H1 (cell line): ENCODE measurements at regions not wholly inside any gene's neighbourhood (a gene's known extent, or its start where the extent isn't known, plus 50 kb on each side); places are given as distances from the start of the nearest gene placed in this dataset.
A peak's percentile ranks its signal among the peaks of the same experiment; 100 is the strongest.

Experiments used
- CTCF ChIA-PET: fragments of 300-600 bp; sonication (Branson Sonifier 250); formaldehyde crosslinking; loops from one replicate; lab custom pipeline; 2021; ENCODE audit not compliant: partially characterized antibody; lab: Charles Lee
- POLR2A ChIA-PET: fragments of 300-600 bp; sonication (Branson Sonifier 250); formaldehyde crosslinking; loops from one replicate; lab custom pipeline; 2021; ENCODE audit warnings: inconsistent platforms; ENCODE audit not compliant: partially characterized antibody; lab: Charles Lee
- DNase-seq, 2 experiments: peaks; one replicate each; pipeline versions ENCODE4 v3.0.0 to v3.0.0-alpha.2; 2010 to 2022; ENCODE audit warnings: low spot score in 2 of 2, low read depth in 1 of 2, mixed read lengths in 1 of 2
- FAIRE-seq: peaks from 2 replicates; lab custom pipeline; 2011; peaks lifted over from hg19 to GRCh38; lab: Jason Lieb, UNC
- H2AFZ ChIP-seq: 2 replicates; pipeline ENCODE4 v1.8.1; 2012; ENCODE audit warnings: low read length, inconsistent platforms
- H2AK5ac ChIP-seq: 2 replicates; pipeline ENCODE4 v1.6.1; 2013; ENCODE audit warnings: low read depth, low read length
- H2BK120ac ChIP-seq: replicated peaks from 2 replicates; pipeline ENCODE3; 2013; ENCODE audit warnings: low read depth, low read length, inconsistent platforms
- H2BK12ac ChIP-seq: 2 replicates; pipeline ENCODE4 v1.6.1; 2013; ENCODE audit warnings: low read depth, low read length
- H2BK15ac ChIP-seq: 2 replicates; pipeline ENCODE4 v1.6.1; 2013; ENCODE audit warnings: low read length
- H2BK20ac ChIP-seq: 2 replicates; pipeline ENCODE4 v1.6.1; 2013; ENCODE audit warnings: low read length
- H2BK5ac ChIP-seq: 2 replicates; pipeline ENCODE4 v1.6.1; 2013; ENCODE audit warnings: low read depth, low read length
- H3K14ac ChIP-seq: 2 replicates; pipeline ENCODE4 v1.6.1; 2013; ENCODE audit warnings: inconsistent platforms; ENCODE audit not compliant: insufficient read length
- H3K18ac ChIP-seq: 2 replicates; pipeline ENCODE4 v1.6.1; 2013; ENCODE audit warnings: low read length; ENCODE audit errors: extremely low read depth
- H3K23ac ChIP-seq: 2 replicates; pipeline ENCODE4 v1.6.1; 2013; ENCODE audit warnings: inconsistent platforms; ENCODE audit not compliant: insufficient read length
- H3K23me2 ChIP-seq: 2 replicates; pipeline ENCODE4 v1.6.1; 2013; ENCODE audit warnings: low read depth, low read length
- H3K27ac ChIP-seq: 2 replicates; pipeline ENCODE4 v1.6.1; 2011; ENCODE audit warnings: low read depth, low read length, inconsistent platforms
- H3K27me3 ChIP-seq, 4 experiments: replicated peaks in 1 of 4; 1 replicate in 1 of 4; 2 replicates in 3 of 4; pipeline versions ENCODE4 v1.6.1 to v1.8.1; 2011 to 2013; ENCODE audit warnings: low read length in 3 of 4, mild to moderate bottlenecking in 3 of 4, inconsistent platforms in 2 of 4, mixed read lengths in 2 of 4, moderate library complexity in 1 of 4; ENCODE audit not compliant: control insufficient read depth in 3 of 4, insufficient read depth in 3 of 4; ENCODE audit errors: extremely low read depth in 1 of 4
- H3K36me3 ChIP-seq, 4 experiments: 2 replicates each; pipeline versions ENCODE4 v1.6.1 to v1.8.1; 2011 to 2013; ENCODE audit warnings: mild to moderate bottlenecking in 4 of 4, low read length in 3 of 4, moderate library complexity in 2 of 4, control low read depth in 1 of 4, inconsistent platforms in 1 of 4; ENCODE audit not compliant: insufficient read depth in 4 of 4, control insufficient read depth in 2 of 4
- H3K4ac ChIP-seq: replicated peaks from 2 replicates; pipeline ENCODE3; 2013; ENCODE audit warnings: low read length, low read depth, mixed read lengths, inconsistent platforms; ENCODE audit not compliant: insufficient read length
- H3K4me1 ChIP-seq, 4 experiments: replicated peaks in 1 of 4; 1 replicate in 1 of 4; 2 replicates in 3 of 4; pipeline versions ENCODE4 v1.6.1 to v1.8.1; 2011 to 2013; ENCODE audit warnings: low read length in 3 of 4, inconsistent platforms in 2 of 4, mixed read lengths in 1 of 4; ENCODE audit not compliant: insufficient read depth in 4 of 4, control insufficient read depth in 3 of 4
- H3K4me2 ChIP-seq, 2 experiments: 2 replicates each; pipeline versions ENCODE4 v1.6.1 to v1.8.1; 2011 to 2013; ENCODE audit warnings: low read depth in 2 of 2, low read length in 2 of 2, control low read depth in 1 of 2, inconsistent platforms in 1 of 2, mild to moderate bottlenecking in 1 of 2; ENCODE audit not compliant: insufficient read depth in 1 of 2
- H3K4me3 ChIP-seq, 4 experiments: fragments of 200-600, 300-600 bp in 1 of 4; sonication (generic), shearing (Covaris generic), sonication (Bioruptor Twin) in 1 of 4; 2 replicates each; pipeline versions ENCODE4 v1.5.1 to v1.8.1; 2011 to 2016; ENCODE audit warnings: low read length in 4 of 4, low read depth in 3 of 4, control low read depth in 2 of 4, inconsistent platforms in 2 of 4, mild to moderate bottlenecking in 2 of 4, mixed read lengths in 1 of 4, moderate library complexity in 1 of 4; ENCODE audit not compliant: insufficient read depth in 2 of 4; ENCODE audit errors: extremely low read depth in 1 of 4
- H3K56ac ChIP-seq: replicated peaks from 2 replicates; pipeline ENCODE3; 2013; ENCODE audit warnings: low read depth, mild to moderate bottlenecking, mixed read lengths, low read length, inconsistent platforms; ENCODE audit not compliant: insufficient read length
- H3K79me1 ChIP-seq: 2 replicates; pipeline ENCODE4 v1.6.1; 2013; ENCODE audit warnings: low read depth, low read length, control low read depth
- H3K79me2 ChIP-seq, 2 experiments: 2 replicates each; pipeline versions ENCODE4 v1.6.1 to v1.8.1; 2012 to 2013; ENCODE audit warnings: low read length in 2 of 2, mild to moderate bottlenecking in 2 of 2, inconsistent platforms in 1 of 2; ENCODE audit not compliant: insufficient read depth in 2 of 2, control insufficient read depth in 1 of 2
- H3K9ac ChIP-seq, 4 experiments: replicated peaks in 1 of 4; 1 replicate in 1 of 4; 2 replicates in 3 of 4; pipeline versions ENCODE4 v1.6.1 to v1.8.1; 2011 to 2013; ENCODE audit warnings: low read depth in 3 of 4, low read length in 3 of 4, control low read depth in 2 of 4, mild to moderate bottlenecking in 2 of 4, moderate library complexity in 2 of 4, inconsistent platforms in 1 of 4; ENCODE audit errors: extremely low read depth in 1 of 4
- H3K9me3 ChIP-seq, 2 experiments: 2 replicates each; pipeline versions ENCODE4 v1.6.1 to v1.8.1; 2012 to 2013; ENCODE audit warnings: mild to moderate bottlenecking in 2 of 2, moderate library complexity in 2 of 2, control low read depth in 1 of 2, inconsistent platforms in 1 of 2, low read depth in 1 of 2, low read length in 1 of 2, mixed read lengths in 1 of 2; ENCODE audit not compliant: insufficient read depth in 2 of 2
- H4K20me1 ChIP-seq, 2 experiments: replicated peaks in 1 of 2; 2 replicates each; pipeline versions ENCODE3 to v1.8.1; 2011 to 2013; ENCODE audit warnings: inconsistent platforms in 2 of 2, low read length in 2 of 2, mild to moderate bottlenecking in 1 of 2; ENCODE audit not compliant: insufficient read depth in 2 of 2, control insufficient read depth in 1 of 2
- H4K5ac ChIP-seq: 2 replicates; pipeline ENCODE4 v1.6.1; 2013; ENCODE audit warnings: low read length, low read depth, mixed read lengths, inconsistent platforms; ENCODE audit not compliant: insufficient read length
- H4K8ac ChIP-seq: 2 replicates; pipeline ENCODE4 v1.8.0; 2013; ENCODE audit warnings: mild to moderate bottlenecking, moderate library complexity, low read length, inconsistent platforms; ENCODE audit not compliant: insufficient read depth; ENCODE audit errors: extremely low read depth
- H4K91ac ChIP-seq: replicated peaks from 2 replicates; pipeline ENCODE3; 2013; ENCODE audit warnings: low read length, mixed read lengths, inconsistent platforms; ENCODE audit not compliant: insufficient read length
- ATF2 ChIP-seq: IDR thresholded peaks from 2 replicates; pipeline ENCODE4 v1.6.1; 2012; ENCODE audit warnings: low read length, inconsistent platforms
- BCL11A ChIP-seq, 2 experiments: IDR thresholded peaks; one replicate each; pipeline ENCODE4 v1.6.1; 2011; ENCODE audit warnings: low read depth in 2 of 2, low read length in 2 of 2, mild to moderate bottlenecking in 2 of 2
- CBX5 ChIP-seq: fragments of 300-800, 300-1000 bp; sonication (generic); IDR thresholded peaks from 2 replicates; pipeline ENCODE4 v1.7.1; 2016; ENCODE audit warnings: antibody characterized with exemption, low read length, low read depth
- CEBPB ChIP-seq: IDR thresholded peaks from 2 replicates; pipeline ENCODE4 v1.6.1; 2012; ENCODE audit warnings: low read depth, low read length
- CTCF ChIP-seq, 3 experiments: IDR thresholded peaks; 1 replicate in 2 of 3; 2 replicates in 1 of 3; pipeline versions ENCODE4 v1.5.1 to v1.6.1; 2011; ENCODE audit warnings: low read length in 3 of 3, mild to moderate bottlenecking in 3 of 3, inconsistent platforms in 2 of 3, low read depth in 1 of 3, moderate library complexity in 1 of 3; ENCODE audit not compliant: insufficient read depth in 1 of 3; ENCODE audit errors: control extremely low read depth in 1 of 3
- GTF2F1 ChIP-seq: IDR thresholded peaks from 2 replicates; pipeline ENCODE4 v1.6.1; 2012; ENCODE audit warnings: low read depth, low read length, improper control_type of control experiment, borderline replicate concordance
- HDAC2 ChIP-seq, 2 experiments: fragments of 300-600 bp in 1 of 2; sonication (generic) in 1 of 2; IDR thresholded peaks; 2 replicates each; pipeline ENCODE4 v1.6.1; 2011 to 2012; ENCODE audit warnings: low read depth in 2 of 2, low read length in 2 of 2, mild to moderate bottlenecking in 2 of 2, moderate library complexity in 2 of 2, borderline replicate concordance in 1 of 2, inconsistent platforms in 1 of 2
- KDM1A ChIP-seq: fragments of 200-600, 300-600 bp; sonication (generic); IDR thresholded peaks from 2 replicates; pipeline ENCODE4 v1.7.1; 2016; ENCODE audit warnings: mild to moderate bottlenecking, low read length, borderline replicate concordance
- RBBP5 ChIP-seq: IDR thresholded peaks from 2 replicates; pipeline ENCODE4 v1.7.1; 2012; ENCODE audit warnings: low read depth, mild to moderate bottlenecking, inconsistent platforms, low read length, moderate library complexity, borderline replicate concordance
- SRF ChIP-seq: IDR thresholded peaks from 2 replicates; pipeline ENCODE4 v1.6.1; 2011; ENCODE audit warnings: mild to moderate bottlenecking, low read depth, low read length, moderate library complexity
- WGBS, 2 experiments: shearing (Covaris generic) in 1 of 2; methylation state at CpG; one replicate each; pipeline versions ENCODE4 v1.1.6 to v1.1.7; 2013 to 2015; ENCODE audit warnings: low lambda C conversion rate in 2 of 2, mixed read lengths in 2 of 2, inconsistent platforms in 1 of 2, low coverage in 1 of 2, missing lambda C conversion rate in 1 of 2; ENCODE audit not compliant: insufficient replicate concordance in 2 of 2, insufficient coverage in 1 of 2, insufficient read length in 1 of 2; ENCODE audit errors: extremely low coverage in 1 of 2, missing lambda C conversion rate in 1 of 2; 5-methylcytosine and 5-hydroxymethylcytosine counted together

DNA sequence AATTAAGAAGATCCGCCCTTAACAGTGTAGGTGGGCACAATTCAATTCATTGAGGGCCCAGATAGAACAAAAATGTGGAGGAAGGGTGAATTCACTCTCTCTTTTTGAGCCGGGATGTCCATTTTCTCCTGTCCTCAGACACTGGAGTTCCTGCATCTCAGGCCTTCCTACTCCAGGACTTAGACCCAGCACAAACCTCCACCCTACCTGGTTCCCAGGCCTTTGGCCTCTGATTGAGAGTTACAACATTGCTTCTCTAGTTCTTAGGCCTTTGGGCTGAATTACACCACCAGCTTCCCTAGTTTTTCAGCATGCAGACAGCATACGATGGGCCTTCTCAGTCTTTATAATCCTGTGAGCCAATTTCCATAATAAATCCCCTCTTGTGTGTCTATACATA, 87.8 kb upstream of the TMEM17 start:
- no peaks in the 10 kb centered on the region for H3K36me3 ChIP-seq
- H4K91ac ChIP-seq = no peak overlapping the region
- no peak overlapping the region for H3K56ac ChIP-seq
- H3K23me2 ChIP-seq = no peaks in the 10 kb centered on the region
- no peak overlapping the region for H3K4me3 ChIP-seq
- no peak overlapping the region for H2BK15ac ChIP-seq
- no peak for FAIRE-seq
- H3K14ac ChIP-seq = no peak overlapping the region
- no peak overlapping the region for H2BK12ac ChIP-seq
- H2BK120ac ChIP-seq = no peak overlapping the region
- H3K9me3 ChIP-seq = no peaks in the 10 kb centered on the region
- DNase-seq = no peak
- no peak overlapping the region for H3K27ac ChIP-seq
- H3K9ac ChIP-seq = no peak overlapping the region
- H2BK5ac ChIP-seq = no peak overlapping the region
- H3K4ac ChIP-seq = no peak overlapping the region
- H4K8ac ChIP-seq = no peak overlapping the region
- POLR2A ChIA-PET = no interaction called here
- H3K79me2 ChIP-seq = no peaks in the 10 kb centered on the region
- no peak overlapping the region for H3K4me2 ChIP-seq
- no peaks in the 10 kb centered on the region for H3K27me3 ChIP-seq
- H2AFZ ChIP-seq = peak overlapping the region; percentile 19; the same call in 1 of the 2 replicates
- WGBS, 2 experiments = 95% methylated on average over 3 of the region's 3 CpGs; no CpG with 5 or more reads in 1 of the 2 experiments
- H4K20me1 ChIP-seq = no peaks in the 10 kb centered on the region
- H3K79me1 ChIP-seq = no peaks in the 10 kb centered on the region
- H3K18ac ChIP-seq = no peak overlapping the region
- H2BK20ac ChIP-seq = no peak overlapping the region
- CTCF ChIA-PET = no interaction called here
- H4K5ac ChIP-seq = no peak overlapping the region
- H2AK5ac ChIP-seq = no peak overlapping the region
- peaks cover 0 to 3% (median 0%) of the 10 kb centered on the region in 4 experiments; a peak in 1 of 7 replicates for H3K4me1 ChIP-seq
- H3K23ac ChIP-seq = no peak overlapping the region
- no peak for TF ChIP-seq CEBPB
- TF ChIP-seq CBX5 = no peak
- TF ChIP-seq ATF2 = no peak
- TF ChIP-seq GTF2F1 = no peak
- TF ChIP-seq SRF = no peak
- no peak for TF ChIP-seq HDAC2 (IDR thresholded peaks at IDR 0.05; ENCODE audit: borderline replicate concordance in 1 of 2, low read depth in 2 of 2, low read length in 2 of 2)
- no peak for TF ChIP-seq KDM1A
- no peak for TF ChIP-seq CTCF (IDR thresholded peaks at IDR 0.05; ENCODE audit: control extremely low read depth in 1 of 3, insufficient read depth in 1 of 3, low read depth in 1 of 3, low read length in 3 of 3)
- TF ChIP-seq RBBP5 = no peak
- TF ChIP-seq BCL11A (IDR thresholded peaks at IDR 0.05; ENCODE audit: low read depth in 2 of 2, low read length in 2 of 2) = no peak
